HG03342 (cell line): ENCODE measurements at regions not wholly inside any gene's neighbourhood (a gene's known extent, or its start where the extent isn't known, plus 50 kb on each side); places are given as distances from the start of the nearest gene placed in this dataset.

Source experiments
- ATAC-seq: cut with Tn5 transposase; IDR thresholded peaks from one replicate; pipeline ENCODE4 v1.9.1; 2021; ENCODE audit warnings: mild to moderate bottlenecking, moderate library complexity; ENCODE audit not compliant: unreplicated experiment

DNA sequence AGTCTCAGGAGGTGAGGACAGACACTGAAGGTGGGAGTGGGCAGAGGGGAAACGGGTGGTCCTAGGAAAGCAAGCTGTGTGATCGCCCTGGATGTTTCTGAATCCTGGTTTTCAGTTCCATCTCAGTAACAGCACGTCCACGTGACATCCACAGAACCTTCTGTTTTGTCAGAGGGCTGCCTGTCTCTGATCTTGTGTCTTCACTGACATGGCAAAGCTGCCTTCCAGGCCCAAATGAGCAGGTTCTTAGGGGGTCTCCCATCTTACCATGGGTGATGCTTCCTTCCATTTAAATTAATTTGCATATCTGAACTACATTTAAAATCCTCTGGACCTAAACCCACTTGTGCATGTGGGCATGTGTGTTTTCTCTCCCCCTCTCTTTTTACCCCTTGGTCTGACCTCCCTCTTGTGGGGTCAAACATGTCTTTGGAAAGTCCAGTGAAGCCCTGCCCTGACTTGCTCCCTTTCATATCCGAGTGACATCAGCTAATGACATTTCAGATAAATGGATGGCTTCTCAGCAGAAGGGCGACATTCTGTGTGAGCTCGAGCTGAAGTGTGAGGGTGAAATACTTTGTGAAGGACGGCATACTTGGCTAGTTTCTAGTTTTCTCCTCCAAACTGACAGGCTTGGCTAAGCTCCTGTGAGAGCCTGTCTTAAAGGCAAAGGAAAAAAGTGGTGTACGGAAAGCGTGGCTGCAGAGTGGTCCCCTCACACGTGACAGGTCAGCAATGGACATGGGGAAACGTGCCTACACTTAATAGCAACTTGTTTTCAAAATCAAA, 204.8 kb upstream of the S1PR3 start:
- ATAC-seq: no peak

DNA sequence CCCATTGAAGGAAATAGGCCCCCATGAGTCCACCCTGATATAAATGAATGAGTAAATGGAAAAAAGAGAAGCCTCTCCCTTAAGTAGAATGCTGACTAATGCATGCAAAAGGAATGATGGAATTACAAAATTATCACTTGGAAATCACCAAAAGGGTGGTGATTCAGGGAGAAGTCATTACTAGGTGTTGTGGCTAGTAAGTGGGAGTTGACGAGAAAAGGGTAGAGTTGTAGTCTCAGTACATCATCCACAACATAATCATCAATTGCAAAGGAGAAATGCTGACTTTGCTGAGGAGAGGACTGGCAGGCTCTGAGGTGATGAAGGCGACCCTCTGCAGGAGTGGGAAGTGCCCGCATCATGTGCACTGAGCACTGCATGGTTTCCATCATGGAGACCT, 201.5 kb upstream of the S1PR3 start:
- ATAC-seq: no peak

- ATAC-seq: no peak
These were observed 200.0 kb upstream of the S1PR3 start for GRCh38 chr9:88791105-88791805.

DNA sequence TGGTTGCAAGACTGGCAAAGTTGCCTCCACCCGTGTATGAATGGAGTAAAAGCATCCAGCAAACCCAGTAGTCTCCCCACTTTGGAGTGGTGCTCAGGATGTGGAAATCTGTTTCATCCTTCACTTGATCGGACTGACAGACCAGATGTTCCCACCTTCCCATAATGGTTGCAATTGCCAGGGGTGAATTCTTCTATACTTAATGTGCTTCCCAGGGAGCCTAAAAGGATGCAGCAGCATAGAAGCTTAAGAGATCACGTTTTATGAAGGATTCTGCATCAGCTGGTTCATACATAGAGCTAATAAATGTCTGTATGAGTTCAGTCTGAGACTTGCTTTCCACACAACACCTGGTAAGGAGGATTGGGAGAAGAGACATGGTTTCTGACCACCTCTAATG, 198.8 kb upstream of the S1PR3 start:
- ATAC-seq: no peak

GRCh38 chr9:88794100-88794499, 197.2 kb upstream of the S1PR3 start:
- ATAC-seq: no peak

- no peak for ATAC-seq
These were observed 194.3 kb upstream of the S1PR3 start for GRCh38 chr9:88796947-88797346.

DNA sequence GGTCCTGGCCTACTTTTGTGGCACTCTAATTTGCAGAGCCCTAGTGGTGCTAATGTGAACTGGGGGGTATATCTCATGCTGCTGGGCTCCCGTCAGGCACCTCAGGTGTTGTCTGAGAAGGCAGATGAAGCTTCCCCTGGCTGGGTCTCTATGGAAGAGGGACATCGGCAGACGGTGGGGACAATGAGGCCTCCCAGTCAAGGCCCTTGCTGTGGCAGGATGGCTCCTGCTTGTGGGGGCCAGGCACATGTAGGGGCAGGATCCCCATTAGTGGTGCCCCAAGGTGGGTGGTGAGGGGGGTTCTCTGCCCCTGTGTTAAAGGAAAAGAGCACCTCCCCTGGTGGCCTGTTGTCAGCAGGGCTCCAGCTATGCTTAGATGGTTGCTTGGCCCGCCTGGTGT, 192.8 kb upstream of the S1PR3 start:
- ATAC-seq: no peak

- ATAC-seq: no peak
These were observed 191.5 kb upstream of the S1PR3 start for GRCh38 chr9:88799541-88800328.

- ATAC-seq: no peak
These were observed 191.0 kb upstream of the S1PR3 start for GRCh38 chr9:88800329-88800682.

DNA sequence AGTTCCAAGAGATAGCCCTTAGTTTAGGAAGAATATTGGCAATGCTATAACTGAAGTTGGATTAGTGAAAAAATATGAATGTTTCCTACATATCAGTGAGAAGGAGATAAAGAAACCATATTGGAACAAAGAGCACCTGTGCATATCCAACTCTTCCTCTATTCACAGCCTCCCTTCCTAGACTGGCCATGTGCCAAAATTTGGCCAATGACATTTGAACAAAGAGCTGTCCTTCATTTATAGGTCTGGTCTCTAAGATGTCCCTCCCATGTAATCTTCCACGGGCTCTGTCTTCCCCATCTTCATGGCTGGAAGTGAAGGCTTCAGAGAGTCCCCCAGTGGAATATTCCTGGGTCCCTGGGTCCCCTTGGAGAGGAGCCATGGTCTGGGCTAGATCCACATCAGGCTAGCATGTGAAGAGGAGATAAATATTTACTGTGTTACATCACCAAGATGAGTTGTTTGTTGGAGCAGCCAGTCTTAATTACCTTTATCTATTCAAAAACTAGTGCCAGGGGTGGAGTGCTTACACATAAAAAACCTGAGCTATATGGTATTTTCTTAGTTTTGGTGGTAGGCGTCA, 190.0 kb upstream of the S1PR3 start:
- no peak for ATAC-seq

DNA sequence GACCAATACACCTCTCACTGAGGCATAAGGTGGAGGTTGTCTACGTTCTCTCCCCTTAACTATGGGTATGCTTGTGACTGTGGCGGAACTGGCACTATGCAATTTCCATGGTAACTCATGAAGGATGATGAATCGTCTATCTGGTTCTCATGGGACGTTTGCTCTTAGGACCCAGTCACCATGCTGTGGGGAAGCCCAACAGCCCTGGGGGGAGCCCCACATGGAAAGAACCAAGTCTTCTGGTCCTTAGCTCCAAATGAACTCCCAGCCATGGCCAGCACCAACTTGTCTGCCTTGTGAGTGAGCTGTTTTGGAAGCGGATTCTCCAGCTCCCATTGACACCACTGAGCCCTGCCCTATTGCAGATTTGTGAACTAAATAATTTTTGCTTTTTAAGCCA, 188.7 kb upstream of the S1PR3 start:
- no peak for ATAC-seq

- ATAC-seq: no peak
These were observed 187.6 kb upstream of the S1PR3 start for GRCh38 chr9:88803546-88804253.

- ATAC-seq: no peak
These were observed 187.0 kb upstream of the S1PR3 start for GRCh38 chr9:88804254-88804596.

GRCh38 chr9:88805217-88805943, 185.9 kb upstream of the S1PR3 start:
- no peak for ATAC-seq

DNA sequence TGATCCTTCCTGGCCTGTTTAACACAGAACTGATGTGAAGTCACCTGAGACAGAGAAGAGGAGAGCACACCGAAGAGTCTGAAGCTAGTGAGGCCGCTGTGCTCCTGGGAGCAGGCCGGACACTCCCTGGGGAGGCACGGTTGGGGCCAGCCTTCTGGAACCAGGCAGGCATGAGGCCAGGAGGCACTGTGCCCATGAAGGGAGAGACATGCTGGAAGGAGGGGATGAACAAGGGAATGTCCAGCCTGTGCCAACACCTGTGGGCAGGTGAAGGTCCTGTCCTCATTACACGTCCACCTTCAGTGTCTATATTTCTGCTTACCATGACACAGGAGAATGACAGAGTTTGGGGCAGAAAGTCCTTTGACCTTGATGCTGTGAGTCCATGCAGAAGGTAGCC, 183.8 kb upstream of the S1PR3 start:
- ATAC-seq: no peak

DNA sequence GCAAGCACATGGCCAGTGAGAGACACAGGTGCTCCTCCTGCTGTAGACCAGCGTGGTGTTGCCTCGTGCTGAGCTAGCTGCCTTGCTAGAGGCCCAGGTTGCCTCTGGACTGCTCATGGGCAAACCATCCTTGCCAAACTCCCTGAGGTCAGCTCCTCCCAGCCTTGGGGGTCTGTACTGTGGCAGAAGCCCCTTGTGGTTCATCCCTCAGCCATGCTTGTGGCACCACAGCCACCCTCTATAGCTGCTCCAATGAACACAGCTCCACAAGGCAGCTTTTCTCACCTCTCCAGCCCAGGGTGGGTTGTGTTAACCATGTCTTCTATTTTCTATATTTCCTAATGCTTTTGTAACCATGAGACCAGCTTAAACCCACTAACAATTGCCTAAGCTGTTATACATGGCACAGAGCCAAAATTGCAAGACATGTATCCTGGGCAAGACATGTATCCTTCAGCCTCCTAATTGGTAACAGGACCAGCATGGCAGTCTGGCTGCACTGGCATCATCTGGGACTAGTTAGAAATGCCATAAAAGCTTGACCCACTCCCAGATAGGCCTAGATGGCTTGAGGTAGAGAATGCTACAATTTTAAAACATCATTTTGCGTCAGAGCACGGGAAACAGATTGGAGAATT, 183.1 kb upstream of the S1PR3 start:
- no peak for ATAC-seq

- ATAC-seq: no peak
These were observed 182.4 kb upstream of the S1PR3 start for GRCh38 chr9:88808761-88809354.

GRCh38 chr9:88809355-88810161, 181.7 kb upstream of the S1PR3 start:
- no peak for ATAC-seq

DNA sequence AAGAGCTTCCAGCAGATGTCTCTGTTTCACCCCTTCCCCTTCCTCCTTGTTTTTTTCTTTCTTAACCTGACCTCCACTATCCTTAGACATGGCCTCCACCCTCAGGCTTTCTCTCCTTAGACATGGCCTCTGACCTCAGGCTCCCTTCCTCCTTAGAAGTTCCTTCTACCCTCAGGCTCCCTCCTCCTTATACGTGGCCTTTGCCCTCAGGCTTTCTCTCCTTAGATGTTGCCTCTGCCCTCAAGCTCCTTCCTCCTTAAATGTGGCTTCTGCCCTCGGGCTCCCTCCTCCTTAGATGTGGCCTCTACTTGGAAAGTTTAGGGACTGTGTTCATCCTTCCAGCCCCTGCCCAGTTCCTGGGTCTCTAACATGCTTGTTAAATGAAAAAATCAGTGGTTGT, 180.4 kb upstream of the S1PR3 start:
- no peak for ATAC-seq
